HPDE6-E6E7 (cell line): ENCODE measurements at regions not wholly inside any gene's neighbourhood (a gene's known extent, or its start where the extent isn't known, plus 50 kb on each side); places are given as distances from the start of the nearest gene placed in this dataset.

Experiments
- DNase-seq: peaks from one replicate; pipeline ENCODE4 v3.0.0; 2011; ENCODE audit warnings: missing footprints; ENCODE audit errors: extremely low spot score

DNA sequence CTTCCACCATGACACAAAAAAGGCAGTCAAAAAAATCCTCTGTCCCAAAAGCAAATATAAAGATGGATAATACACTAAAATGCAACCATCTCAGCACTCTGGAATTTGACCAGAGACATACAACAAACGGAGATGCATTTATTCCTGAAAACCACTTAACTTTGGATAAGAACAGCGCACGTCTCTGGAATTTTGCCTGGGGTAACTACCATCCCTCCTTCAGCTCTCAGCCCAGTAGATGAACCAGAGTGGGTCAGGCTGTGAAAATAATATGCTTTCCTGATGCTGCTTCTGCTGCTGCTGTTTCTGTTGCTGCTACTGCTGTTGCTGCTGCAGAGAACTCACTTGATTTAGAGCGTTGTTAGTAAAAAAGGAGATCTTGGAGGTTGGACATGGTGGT lies 133.8 kb upstream of the ACVR2A start:
- no peak for DNase-seq

DNA sequence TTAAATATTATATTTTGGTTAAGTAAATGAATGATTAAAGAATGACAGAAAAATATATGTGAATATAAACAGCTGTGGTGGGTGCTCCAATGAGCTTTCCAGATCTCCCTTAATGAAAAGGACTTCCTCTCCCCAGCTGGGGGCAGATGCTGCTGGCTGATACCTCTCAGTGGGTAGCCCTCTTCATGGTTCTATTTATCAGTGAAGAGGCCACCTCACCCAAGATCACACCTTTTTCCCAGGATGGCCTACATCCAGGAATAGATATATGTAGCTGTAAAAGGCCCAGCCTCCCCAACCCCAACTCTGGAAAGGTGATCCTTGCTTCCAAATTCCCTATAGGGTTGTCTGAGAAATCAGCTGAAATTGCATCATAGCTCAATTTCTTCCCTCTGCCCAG lies 135.2 kb upstream of the ACVR2A start:
- DNase-seq = no peak

DNA sequence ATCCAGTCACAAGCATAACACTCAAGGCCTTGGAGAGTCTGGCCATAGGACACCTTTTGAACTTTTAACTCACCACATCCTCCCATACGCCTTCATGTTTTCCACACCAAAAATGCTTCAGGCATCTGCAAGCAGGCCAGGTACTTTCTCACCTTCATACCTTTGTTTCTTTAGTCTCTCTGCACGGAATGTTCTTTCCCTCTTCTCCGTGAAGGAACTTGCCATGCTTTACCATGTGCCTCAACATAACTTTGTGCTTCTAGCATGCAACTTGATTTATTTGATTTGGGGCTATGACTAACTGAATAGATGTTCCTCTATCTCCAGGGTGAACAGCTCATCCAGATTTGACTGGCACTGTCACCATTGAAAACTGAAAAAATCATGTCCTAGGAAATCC lies 141.7 kb upstream of the ACVR2A start:
- no peak for DNase-seq

DNA sequence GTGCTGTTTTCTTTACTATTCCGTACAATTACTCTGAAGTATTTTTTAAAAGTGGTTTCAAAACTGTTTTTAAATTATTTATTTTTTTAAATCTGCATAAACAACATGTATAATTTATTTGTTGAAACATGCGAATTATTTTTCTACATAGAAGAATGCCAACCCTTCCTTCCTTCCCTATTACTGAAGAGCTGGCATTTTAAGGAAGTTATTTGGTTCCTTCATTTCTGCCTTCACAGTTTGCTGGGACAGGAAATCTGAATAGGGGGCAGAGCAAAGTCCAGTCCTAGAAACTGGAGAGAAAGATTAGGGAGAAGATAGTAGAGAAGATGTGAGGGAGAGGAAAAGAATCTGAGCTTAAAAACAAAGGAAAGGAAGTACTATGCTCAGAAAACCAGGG lies 146.7 kb upstream of the ACVR2A start:
- DNase-seq = no peak

DNA sequence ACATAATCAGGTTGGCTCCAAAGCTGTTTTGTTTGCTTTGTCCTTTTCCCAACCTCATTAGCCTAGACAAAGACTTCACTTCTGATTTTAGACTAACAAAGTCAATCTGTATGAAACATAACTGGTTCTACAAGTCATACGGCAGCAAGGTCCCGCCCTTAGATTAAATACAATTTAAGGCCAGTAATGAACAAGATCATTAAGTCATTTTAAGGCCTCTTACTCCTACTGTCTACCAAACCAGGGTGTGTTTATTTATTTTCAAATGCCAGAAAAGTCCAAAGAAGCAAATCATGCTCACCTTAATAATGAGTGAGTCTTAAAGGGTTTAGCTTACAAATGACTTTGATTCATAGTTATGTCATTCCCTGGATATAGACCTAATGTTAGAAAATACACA lies 148.4 kb upstream of the ACVR2A start:
- no peak for DNase-seq

DNA sequence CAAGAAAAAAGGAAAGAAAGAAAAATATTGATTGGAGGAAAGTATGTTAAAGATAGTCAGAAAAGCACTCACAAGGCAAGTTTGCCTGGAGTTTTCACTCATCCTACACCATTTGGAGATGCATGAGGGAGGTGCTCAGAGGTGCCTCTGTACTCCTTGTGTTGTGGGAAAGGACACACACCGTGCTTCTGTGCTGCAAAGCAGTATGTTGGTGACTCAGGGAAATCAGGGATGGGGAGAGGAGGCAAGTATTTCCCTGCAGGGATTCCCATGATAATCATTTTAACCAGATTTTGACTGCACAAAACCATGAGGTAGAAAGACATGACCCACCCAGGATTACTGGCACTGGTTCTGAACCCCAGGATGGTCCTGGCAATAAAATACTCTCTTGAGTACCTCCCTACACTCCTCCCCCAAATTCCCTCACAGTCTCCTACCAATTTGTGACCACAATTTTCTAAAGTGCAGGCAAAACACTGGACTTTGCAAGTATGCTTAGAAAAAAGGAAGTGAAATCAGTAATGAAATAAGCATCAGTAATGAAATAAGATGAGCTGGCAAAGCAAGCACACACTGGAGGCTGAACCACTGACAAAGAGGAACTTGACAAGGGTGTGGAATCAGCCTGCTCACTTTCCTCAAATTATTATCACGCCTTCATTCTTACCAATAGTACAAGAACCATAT lies 155.5 kb upstream of the ACVR2A start:
- no peak for DNase-seq

DNA sequence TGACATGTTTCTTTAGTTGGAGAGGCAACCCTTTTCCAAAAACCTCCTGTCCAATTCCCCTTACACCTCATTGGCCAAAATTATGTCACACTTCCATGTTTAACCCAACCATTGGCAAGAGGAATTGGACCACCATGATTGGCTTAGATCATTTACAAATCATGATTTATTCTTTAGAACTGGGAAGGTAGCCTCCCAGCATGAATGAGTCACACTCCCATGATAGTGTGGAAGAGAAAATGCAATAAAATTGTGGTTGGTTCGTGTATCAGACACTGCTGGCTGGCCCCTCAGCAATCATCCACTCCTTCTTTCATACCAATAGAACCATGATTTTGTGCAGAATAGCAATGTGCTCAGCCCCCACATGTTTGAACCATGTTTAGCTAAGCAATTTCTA lies 156.6 kb upstream of the ACVR2A start:
- no peak for DNase-seq

DNA sequence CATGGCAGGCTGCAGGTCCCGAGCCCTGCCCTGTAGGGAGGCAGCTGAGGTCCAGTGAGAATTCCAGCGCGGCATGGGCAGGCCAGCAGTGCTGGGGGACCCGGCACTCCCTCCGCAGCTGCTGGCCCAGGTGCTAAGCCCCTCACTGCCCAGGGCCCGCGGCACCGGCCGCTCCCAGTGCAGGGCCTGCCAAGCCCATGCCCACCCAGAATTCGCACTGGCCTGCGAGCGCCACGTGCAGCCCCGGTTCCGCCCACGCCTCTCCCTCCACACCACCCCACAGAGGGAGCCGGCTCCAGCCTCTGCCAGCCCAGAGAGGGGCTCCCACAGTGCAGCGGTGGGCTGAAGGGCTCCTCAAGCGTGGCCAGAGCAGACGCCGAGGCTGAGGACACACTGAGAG lies 158.5 kb upstream of the ACVR2A start:
- no peak for DNase-seq

DNA sequence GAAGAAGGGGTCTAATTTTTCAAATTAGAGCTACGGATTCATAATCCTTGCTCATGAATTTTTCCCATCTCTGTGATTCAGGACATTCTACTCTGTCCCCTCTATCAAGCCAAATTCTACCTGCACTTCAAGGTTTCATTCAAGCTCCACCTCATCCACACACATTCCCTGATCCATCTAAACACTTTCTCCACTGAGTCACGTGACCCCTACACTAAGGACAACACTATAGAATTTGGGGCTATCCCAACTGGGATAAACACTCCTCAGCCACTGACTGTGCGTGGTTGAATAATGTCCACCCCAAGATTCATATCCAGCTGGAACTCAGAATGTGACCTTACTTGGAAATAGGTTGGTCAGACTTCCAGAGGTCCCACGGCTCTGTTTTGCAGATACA lies 159.9 kb upstream of the ACVR2A start:
- no peak for DNase-seq

DNA sequence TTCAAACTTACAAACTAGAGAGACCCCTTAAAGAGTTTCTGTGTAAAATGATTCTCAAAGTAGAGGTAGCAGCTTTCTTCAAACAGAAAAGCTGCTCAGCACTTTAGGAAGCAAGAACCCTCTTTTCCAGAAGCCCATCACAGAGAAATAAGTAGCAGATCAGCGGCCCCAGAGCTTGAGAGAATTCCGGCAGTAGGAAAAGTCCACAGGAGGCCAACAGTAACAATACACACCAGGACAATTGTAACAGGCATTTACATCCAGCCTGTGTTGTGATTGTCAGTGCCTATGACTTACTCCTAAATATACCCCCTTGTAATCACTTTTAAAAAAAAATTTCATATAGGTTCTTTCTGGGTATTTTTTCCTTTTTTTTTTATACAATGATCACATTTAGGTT lies 161.4 kb upstream of the ACVR2A start:
- no peak for DNase-seq

DNA sequence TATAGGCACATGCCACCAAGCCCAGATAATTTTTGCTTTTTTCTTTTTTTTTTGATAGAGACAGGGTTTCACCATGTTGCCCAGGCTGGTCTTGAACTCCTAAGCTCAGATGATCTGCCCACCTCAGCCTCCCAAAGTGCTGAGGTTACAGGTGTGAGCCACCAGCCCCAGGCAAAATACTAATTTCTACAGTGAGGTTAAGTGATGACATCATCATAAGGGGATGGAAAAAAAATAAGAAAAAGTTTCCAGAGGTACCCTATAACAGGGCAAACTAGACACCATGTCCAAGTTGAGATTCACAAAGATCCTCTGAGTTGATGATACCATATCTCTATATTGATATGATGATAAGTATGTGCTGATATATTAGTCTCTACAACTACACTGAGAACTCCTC lies 163.7 kb upstream of the ACVR2A start:
- no peak for DNase-seq

DNA sequence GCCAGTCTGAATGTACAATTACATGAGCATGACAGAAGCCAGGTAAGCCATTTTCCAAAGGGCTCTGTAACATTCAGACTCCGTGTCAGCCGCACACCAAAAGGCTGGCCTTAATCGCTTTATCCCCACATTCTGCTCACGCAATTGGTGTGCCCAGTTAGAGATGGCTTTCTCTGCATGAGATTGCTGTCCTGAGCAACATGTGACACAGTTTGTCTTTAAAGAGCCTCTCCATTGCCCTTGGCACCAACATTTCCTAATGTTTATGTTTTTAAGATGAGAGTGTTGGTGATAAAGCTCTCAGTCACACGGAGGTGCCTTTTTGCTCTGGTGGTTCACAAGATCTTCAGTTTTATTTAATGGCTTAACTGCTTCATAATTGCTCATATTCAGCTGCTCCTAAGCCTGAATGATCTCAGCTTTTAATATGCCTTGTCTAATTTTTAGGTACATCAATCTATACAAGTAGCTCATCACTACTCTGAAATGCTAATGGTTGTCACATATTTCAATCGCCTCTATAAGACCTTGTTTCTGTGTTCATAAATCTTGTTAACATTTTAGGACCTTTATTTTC lies 164.8 kb upstream of the ACVR2A start:
- no peak for DNase-seq

DNA sequence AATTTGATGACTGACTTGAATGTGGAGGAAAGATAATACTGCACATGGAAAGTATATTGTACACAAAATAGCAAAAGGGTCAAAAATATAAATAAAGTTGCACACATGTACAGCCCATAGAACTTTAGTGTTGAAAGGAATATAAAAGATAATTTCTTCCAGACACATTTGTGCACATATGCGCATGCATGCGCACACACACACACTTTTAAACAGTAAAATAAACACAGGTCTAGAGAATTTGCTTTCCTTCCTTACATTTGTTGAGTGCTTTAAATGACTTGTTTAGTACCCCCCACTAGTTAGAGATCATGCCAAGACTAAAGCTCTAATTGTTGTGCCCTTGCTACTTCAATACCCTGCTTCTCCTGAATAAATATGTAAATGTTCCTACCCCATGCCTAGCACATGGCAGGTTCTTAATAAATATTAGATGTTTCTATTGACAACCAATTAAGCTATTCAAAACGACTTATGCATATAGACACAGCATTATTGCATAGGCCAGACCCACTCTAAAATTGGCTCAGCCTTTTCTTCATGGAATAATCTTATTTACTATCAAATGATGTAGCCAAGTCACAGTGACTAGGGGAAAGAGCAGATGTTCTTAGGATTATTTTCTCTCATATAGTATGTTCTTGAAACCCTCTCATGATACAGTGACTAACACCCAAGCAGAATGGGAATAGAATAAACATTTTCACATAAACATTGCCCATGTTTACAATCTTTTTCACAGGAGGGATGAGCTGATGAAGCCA lies 165.5 kb upstream of the ACVR2A start:
- DNase-seq = no peak

DNA sequence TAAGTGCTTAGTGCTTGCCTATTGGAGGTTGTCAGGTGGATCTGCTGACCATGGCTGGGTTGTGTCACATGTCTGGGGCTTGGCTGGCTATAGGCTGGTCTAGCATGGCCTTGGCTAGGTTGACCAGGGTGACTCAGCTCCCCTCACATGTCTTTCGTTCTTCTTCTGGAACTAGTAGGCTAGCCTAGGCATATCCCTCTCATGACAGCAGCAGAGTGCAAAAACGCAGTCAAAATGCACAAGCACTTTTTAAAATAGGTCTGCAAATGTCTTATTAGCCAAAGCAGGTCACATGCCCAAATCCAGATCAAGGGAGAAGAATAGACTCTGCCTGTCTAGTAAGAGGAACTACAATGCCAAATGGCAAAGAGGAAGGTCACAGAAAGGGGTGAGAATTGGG lies 179.7 kb upstream of the ACVR2A start:
- DNase-seq = no peak

DNA sequence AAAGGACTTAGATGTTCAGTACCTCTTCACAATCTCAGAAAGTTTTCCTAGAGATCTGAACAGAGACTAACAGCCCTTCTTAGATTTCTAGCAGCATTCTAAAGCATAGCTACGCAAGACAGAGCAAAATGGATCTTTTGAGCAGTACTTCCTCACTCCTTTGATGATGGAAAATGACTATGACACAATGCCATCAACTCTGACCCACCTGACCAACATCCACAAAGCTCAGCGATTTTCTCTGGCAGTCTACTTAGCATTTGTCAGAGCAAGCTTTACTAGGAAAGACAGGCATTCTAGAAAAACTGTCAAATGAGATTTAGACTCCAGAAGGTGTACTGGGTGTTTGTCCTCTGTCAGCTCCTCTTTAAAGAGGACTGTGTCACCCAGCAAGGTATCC lies 180.9 kb upstream of the ACVR2A start:
- no peak for DNase-seq

DNA sequence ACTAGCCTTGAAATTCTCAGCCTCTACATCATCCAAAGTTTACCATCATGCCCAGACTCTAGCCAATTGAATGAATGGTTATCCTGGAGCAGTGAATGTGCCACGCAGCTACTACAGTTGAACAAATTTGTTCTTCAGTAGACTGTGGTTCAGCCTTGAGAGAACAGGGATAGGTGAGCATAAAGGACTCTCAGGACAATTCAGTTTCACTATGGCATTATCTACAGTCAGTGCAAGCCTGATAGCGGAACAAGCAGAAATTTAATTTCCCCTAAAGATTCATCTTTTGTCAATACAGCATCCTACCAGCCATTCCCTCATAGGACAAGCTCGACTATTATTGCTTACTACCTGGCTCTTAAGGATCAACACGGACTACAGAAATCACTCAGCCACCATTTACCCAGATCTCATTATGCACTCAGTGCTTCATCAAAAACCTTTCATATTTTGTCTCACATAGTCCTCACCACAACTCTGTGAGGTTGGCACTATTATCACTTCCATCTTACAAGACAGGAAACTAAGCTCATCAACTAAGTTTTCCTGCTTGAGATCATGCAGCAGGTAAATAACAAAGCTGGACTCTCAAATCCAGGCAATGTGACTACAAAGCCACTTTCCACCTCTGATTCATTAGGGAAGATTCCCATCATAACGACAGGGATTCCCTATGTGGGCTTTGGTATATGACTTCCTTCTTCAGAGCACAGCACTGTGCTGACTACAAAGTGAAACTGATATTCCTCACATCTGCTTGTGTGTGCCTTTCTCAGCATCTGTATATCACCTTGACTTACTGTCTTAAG lies 181.5 kb upstream of the ACVR2A start:
- no peak for DNase-seq

DNA sequence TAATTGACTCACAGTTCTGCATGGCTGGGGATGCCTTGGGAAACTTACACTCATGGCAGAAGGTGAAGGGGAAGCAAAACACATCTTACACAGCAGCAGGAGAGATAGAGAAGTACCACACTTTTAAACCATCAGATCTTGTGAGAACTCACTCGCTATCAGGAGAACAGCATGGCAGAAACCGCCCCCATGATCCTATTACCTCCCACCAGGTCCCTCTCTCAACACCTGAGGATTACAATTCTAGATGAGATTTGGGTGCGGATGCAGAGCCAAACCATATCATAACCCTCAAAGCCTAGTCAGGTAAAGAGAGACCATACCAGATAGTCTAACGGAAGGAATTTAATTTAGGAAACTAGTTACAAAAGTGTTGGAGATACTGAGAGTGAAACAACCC lies 182.6 kb upstream of the ACVR2A start:
- DNase-seq = no peak

DNA sequence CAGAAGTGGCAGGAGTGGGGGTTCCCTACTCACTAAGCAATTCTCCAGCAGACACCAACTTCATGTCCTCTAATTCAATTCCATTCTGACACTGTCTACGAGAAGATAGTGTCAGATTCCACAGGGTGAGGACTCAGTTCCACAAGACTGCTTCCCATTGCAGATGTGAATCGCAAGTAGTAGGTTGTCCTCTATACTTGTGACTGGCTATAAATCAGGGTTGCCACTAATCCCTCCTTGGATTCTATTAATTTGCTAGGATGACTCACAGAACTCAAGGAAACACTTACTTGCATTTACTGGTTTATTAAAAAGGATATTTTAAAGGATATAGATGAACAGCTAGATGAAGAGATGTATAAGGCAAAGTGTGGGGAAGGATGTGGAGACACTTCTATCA lies 184.1 kb upstream of the ACVR2A start:
- DNase-seq = no peak

DNA sequence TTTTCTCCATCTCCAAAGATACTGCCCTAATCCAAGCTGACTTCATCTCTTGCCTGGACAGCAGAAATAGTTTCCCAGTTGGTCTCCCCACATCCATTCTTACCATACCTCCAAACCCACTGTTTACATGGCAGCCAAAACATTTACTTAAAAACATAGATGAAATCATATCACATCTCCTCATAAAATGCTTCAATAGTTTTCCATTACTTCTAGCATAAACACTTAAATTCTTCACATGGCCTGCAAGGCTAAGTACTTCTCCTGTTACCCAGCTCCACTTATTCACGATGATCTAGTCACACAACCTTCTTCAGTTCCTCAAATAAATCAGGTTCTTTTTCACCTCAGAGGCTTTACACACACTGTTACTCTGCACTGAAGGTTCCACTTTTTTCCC lies 185.8 kb upstream of the ACVR2A start:
- DNase-seq = no peak

DNA sequence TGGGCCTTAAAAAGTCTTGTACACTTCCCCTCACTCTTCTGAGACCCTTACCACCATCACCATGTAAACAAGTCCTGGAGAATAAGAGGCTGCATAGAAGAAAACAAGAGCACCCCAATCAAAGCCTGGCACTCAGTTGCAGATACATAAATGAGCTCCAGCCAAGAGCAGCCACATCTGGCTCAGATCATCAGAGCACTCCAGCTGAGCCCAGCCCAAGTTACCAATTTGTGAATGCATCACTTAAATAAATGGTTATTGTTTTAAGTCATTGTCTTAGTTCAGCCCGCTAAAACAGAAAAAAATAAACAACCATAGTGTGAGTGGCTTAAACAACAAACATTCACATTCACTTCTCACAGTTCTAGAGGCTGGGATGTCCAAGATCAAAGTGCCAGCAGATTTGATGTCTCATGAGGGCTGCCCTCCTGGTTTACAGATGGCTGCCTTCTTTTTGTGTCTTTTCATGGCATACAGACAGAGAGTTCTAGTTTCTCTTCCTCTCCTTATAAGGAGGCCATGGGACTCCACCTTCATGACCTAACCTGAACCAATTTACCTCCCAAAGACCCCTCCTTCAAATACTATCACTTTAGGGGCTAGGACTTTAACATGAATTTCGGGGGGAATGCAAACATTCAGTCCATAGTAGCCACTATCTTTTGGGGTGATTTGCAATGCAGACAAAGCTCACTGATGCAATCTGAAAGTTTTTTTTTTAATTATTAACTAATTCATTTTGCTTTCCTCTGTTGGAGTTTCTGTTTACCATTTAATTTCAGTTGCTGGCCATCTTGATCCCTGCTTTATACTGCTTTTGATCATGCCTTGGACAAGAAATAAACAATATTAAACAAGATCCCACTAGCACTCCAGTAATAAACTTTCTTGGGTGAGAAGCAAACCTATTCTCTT lies 187.5 kb upstream of the ACVR2A start:
- no peak for DNase-seq

DNA sequence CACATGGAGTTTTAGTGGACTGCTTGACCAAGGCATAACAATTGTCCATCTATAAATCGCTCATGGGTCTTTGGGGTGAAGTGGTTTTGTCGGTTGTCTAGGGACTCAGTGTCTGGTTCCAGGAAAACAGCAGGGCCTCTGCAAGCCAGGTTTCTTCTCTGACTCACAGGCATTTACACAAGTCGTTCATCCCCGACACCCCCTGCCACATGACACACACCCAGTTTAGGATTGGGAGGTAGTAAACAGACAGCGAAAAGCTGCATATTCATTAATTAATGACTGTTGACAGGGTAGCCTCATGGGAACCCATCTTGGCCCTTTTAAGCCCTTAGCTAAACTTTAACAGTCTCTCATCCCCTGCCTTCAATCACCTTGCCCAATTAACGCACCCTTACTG lies 194.8 kb upstream of the ACVR2A start:
- no peak for DNase-seq
